Muscle layer of duodenum (tissue), 2 donors: ENCODE measurements at regions not wholly inside any gene's neighbourhood (a gene's known extent, or its start where the extent isn't known, plus 50 kb on each side); places are given as distances from the start of the nearest gene placed in this dataset.

ENCODE experiments used
- H3K27ac ChIP-seq: one replicate; pipeline ENCODE4 v1.7.0; 2013; ENCODE audit warnings: mild to moderate bottlenecking, low read length
- H3K27me3 ChIP-seq: one replicate; pipeline ENCODE4 v1.7.0; 2013; ENCODE audit warnings: low read depth, mild to moderate bottlenecking, control low read depth, low read length
- H3K36me3 ChIP-seq, 2 donors: one replicate each; pipeline ENCODE4 v1.7.0; 2013; ENCODE audit warnings: low read length in 2 of 2, control low read depth in 1 of 2, mild to moderate bottlenecking in 1 of 2; ENCODE audit not compliant: insufficient read depth in 2 of 2, control insufficient read depth in 1 of 2
- H3K4me1 ChIP-seq, 2 donors: one replicate each; pipeline ENCODE4 v1.7.0; 2013; ENCODE audit warnings: low read length in 2 of 2, mild to moderate bottlenecking in 2 of 2, control low read depth in 1 of 2, moderate library complexity in 1 of 2; ENCODE audit not compliant: insufficient read depth in 2 of 2, control insufficient read depth in 1 of 2
- H3K4me3 ChIP-seq, 2 donors: one replicate each; pipeline ENCODE4 v1.7.0; 2013; ENCODE audit warnings: low read length in 2 of 2, low read depth in 1 of 2, mild to moderate bottlenecking in 1 of 2
- H3K9me3 ChIP-seq, 2 donors: one replicate each; pipeline ENCODE4 v1.7.0; 2013; ENCODE audit warnings: low read length in 2 of 2, control low read depth in 1 of 2, mild to moderate bottlenecking in 1 of 2; ENCODE audit not compliant: control insufficient read depth in 1 of 2
- donor health status: healthy.

DNA sequence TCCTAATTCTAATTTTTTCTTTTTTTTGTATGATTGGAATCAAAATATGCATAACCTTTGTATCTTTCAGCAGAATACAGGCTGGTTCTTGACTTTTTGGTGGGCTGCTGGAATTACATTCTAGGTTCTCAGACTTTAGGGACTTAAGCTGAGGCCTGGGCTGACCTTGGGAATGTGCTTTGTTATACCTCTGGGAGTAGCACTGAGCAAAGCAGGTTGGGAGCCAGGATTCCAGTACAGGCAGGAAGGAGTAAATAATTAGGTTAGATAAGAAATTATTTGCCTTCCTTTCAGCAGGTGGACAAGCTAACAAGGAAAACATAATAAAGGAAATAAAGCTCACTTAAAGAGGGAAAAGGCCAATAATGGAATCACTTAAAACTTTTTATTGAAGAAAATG lies 49.9 kb upstream of the SLC4A4 start:
- Histone ChIP-seq H3K36me3 (no peaks in the 10 kb centered on the region), H3K27ac (no peak overlapping the region), H3K4me1 (no peaks in the 10 kb centered on the region), H3K9me3 (no peaks in the 10 kb centered on the region), H3K4me3 (no peak overlapping the region), H3K27me3 (no peaks in the 10 kb centered on the region)
